ENCODE measurements at regions not wholly inside any gene's neighbourhood (a gene's known extent, or its start where the extent isn't known, plus 50 kb on each side); places are given as distances from the start of the nearest gene placed in this dataset.

GRCh38 chr5:85602843-85603242, 1014.9 kb upstream of the COX7C start:
- H3K4me2 ChIP-seq (ENCODE audit: insufficient read depth, low read length, poor library complexity, severe bottlenecking) = no peak overlapping the region
- H3K23ac ChIP-seq (ENCODE audit: low read depth, low read length, poor library complexity) = no peak overlapping the region
- H2AK5ac ChIP-seq (ENCODE audit: low read depth, low read length) = no peak overlapping the region
- H3K79me1 ChIP-seq (ENCODE audit: low read depth, low read length) = no peaks in the 10 kb centered on the region
- no peak overlapping the region for H3K14ac ChIP-seq (ENCODE audit: low read length)
- no peak overlapping the region for H3K18ac ChIP-seq (ENCODE audit: low read length)
- no peak overlapping the region for H3K4ac ChIP-seq (ENCODE audit: low read length)
- no peak overlapping the region for H2BK5ac ChIP-seq (ENCODE audit: low read length)
- no peaks in the 10 kb centered on the region for H3K4me1 ChIP-seq (ENCODE audit: control insufficient read depth in 2 of 2, insufficient read depth in 1 of 2, low read depth in 1 of 2, low read length in 2 of 2)
- H3K9me3 ChIP-seq (replicated peaks in 1 of 2; ENCODE audit: control insufficient read depth in 2 of 2, insufficient read depth in 1 of 2, low read depth in 1 of 2, low read length in 2 of 2) = no peaks in the 10 kb centered on the region
- DNase-seq (ENCODE audit: low spot score) = no peak
- no peak overlapping the region for H2AFZ ChIP-seq (ENCODE audit: low read length)
- no peak overlapping the region for H2BK15ac ChIP-seq (ENCODE audit: low read length)
- H4K91ac ChIP-seq (ENCODE audit: low read depth, low read length, poor library complexity) = no peak overlapping the region
- no peak overlapping the region for H3K27ac ChIP-seq (replicated peaks; ENCODE audit: low read length)
- no peaks in the 10 kb centered on the region for H3K36me3 ChIP-seq (replicated peaks in 1 of 2; ENCODE audit: control insufficient read depth in 2 of 2, insufficient read depth in 2 of 2, low read length in 2 of 2)
- no peak overlapping the region for H2BK120ac ChIP-seq (ENCODE audit: low read depth, low read length)
- no peak overlapping the region for H3K4me3 ChIP-seq (ENCODE audit: low read length in 2 of 2)
- H4K8ac ChIP-seq (ENCODE audit: low read depth, low read length) = no peak overlapping the region
- H3K9ac ChIP-seq (ENCODE audit: low read depth, low read length, poor library complexity) = no peak overlapping the region
- no peak overlapping the region for H2BK12ac ChIP-seq (ENCODE audit: low read length)
- H3K27me3 ChIP-seq (ENCODE audit: control insufficient read depth in 3 of 3, insufficient read depth in 3 of 3, low read depth in 1 of 3, low read length in 3 of 3) = no peaks in the 10 kb centered on the region
- 100% methylated on average over 1 of the region's 1 CpG; no CpG with 5 or more reads in 1 of the 2 donors for WGBS, 2 donors (ENCODE audit: extremely low coverage in 2 of 2, insufficient read length in 2 of 2, insufficient replicate concordance in 1 of 2)

DNA sequence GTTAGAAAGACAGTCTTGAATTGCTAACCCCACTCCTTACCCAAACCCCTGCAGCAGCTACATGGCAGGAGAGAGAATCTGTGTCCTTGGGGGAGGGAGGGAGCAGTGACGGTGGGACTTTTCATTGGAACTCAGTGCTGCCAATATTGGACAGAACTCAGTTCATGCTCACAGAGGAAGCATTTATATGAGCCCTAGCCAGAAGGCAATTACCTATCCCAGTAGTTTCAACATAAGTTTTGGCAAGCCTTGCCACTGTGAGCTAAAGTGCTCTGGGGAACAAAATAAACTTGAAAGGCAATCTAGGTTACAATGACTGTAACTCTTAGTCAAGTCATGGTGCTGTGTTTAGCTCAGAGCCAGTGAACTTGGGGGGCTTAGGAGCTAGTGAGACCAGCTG, 1013.4 kb upstream of the COX7C start:
- no peak overlapping the region for H3K18ac ChIP-seq (ENCODE audit: low read length)

DNA sequence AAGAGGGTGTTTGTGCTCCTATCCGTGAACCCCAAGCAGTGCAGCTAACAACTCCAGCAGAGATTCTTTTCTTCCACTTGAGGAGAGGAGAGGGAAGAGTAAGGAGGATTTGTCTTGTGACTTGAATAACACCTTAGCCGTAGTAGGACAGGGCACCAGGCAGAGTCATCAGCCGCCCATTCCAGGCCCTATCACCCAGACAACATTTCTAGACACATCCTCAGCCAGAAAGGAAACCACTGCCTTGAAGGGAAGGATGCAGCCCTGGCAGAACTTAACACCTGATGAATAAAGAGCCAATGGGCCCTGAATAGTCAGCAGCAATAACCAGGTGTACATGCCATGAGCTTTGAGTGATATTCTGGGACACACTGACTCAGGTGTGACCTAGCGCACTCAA, 1013.0 kb upstream of the COX7C start:
- Histone ChIP-seq H2AFZ (ENCODE audit: low read length) (no peak overlapping the region), H3K9ac (ENCODE audit: low read depth, low read length, poor library complexity) (no peak overlapping the region), H2BK5ac (ENCODE audit: low read length) (no peak overlapping the region), H2BK120ac (ENCODE audit: low read depth, low read length) (no peak overlapping the region), H2BK15ac (ENCODE audit: low read length) (no peak overlapping the region), H3K27ac (replicated peaks; ENCODE audit: low read length) (no peak overlapping the region), H3K36me3 (replicated peaks in 1 of 2; ENCODE audit: control insufficient read depth in 2 of 2, insufficient read depth in 2 of 2, low read length in 2 of 2) (no peaks in the 10 kb centered on the region), H3K23ac (ENCODE audit: low read depth, low read length, poor library complexity) (no peak overlapping the region), H3K27me3 (ENCODE audit: control insufficient read depth in 3 of 3, insufficient read depth in 3 of 3, low read depth in 1 of 3, low read length in 3 of 3) (no peaks in the 10 kb centered on the region), H4K8ac (ENCODE audit: low read depth, low read length) (no peak overlapping the region), H3K79me1 (ENCODE audit: low read depth, low read length) (no peaks in the 10 kb centered on the region), H3K9me3 (replicated peaks in 1 of 2; ENCODE audit: control insufficient read depth in 2 of 2, insufficient read depth in 1 of 2, low read depth in 1 of 2, low read length in 2 of 2) (no peaks in the 10 kb centered on the region), H2AK5ac (ENCODE audit: low read depth, low read length) (no peak overlapping the region), H2BK12ac (ENCODE audit: low read length) (no peak overlapping the region), H3K4me1 (ENCODE audit: control insufficient read depth in 2 of 2, insufficient read depth in 1 of 2, low read depth in 1 of 2, low read length in 2 of 2) (no peaks in the 10 kb centered on the region), H4K91ac (ENCODE audit: low read depth, low read length, poor library complexity) (no peak overlapping the region), H3K18ac (ENCODE audit: low read length) (no peak overlapping the region), H3K14ac (ENCODE audit: low read length) (no peak overlapping the region), H3K4me2 (ENCODE audit: insufficient read depth, low read length, poor library complexity, severe bottlenecking) (no peak overlapping the region), H3K4me3 (ENCODE audit: low read length in 2 of 2) (no peak overlapping the region), H3K4ac (ENCODE audit: low read length) (no peak overlapping the region)
- no peak for DNase-seq (ENCODE audit: low spot score)
- no CpG with 5 or more reads among the region's 4 CpGs for whole genome bisulfite sequencing, 2 donors (ENCODE audit: extremely low coverage in 2 of 2, insufficient read length in 2 of 2, insufficient replicate concordance in 1 of 2)

More for the DNA sequence above, 1013.4 kb upstream of the COX7C start:
- no peaks in the 10 kb centered on the region for H3K36me3 ChIP-seq (replicated peaks in 1 of 2; ENCODE audit: control insufficient read depth in 2 of 2, insufficient read depth in 2 of 2, low read length in 2 of 2)
- H3K14ac ChIP-seq (ENCODE audit: low read length) = no peak overlapping the region
- no peak overlapping the region for H3K23ac ChIP-seq (ENCODE audit: low read depth, low read length, poor library complexity)
- H3K4me3 ChIP-seq (ENCODE audit: low read length in 2 of 2) = no peak overlapping the region
- H3K9me3 ChIP-seq (replicated peaks in 1 of 2; ENCODE audit: control insufficient read depth in 2 of 2, insufficient read depth in 1 of 2, low read depth in 1 of 2, low read length in 2 of 2) = no peaks in the 10 kb centered on the region
- no peak overlapping the region for H3K4ac ChIP-seq (ENCODE audit: low read length)
- no peak for DNase-seq (ENCODE audit: low spot score)
- no peaks in the 10 kb centered on the region for H3K27me3 ChIP-seq (ENCODE audit: control insufficient read depth in 3 of 3, insufficient read depth in 3 of 3, low read depth in 1 of 3, low read length in 3 of 3)
- no peak overlapping the region for H3K9ac ChIP-seq (ENCODE audit: low read depth, low read length, poor library complexity)
- no peak overlapping the region for H2BK120ac ChIP-seq (ENCODE audit: low read depth, low read length)
- H4K91ac ChIP-seq (ENCODE audit: low read depth, low read length, poor library complexity) = no peak overlapping the region
- no peak overlapping the region for H2BK5ac ChIP-seq (ENCODE audit: low read length)
- H2AFZ ChIP-seq (ENCODE audit: low read length) = no peak overlapping the region
- H4K8ac ChIP-seq (ENCODE audit: low read depth, low read length) = no peak overlapping the region
- no peak overlapping the region for H3K4me2 ChIP-seq (ENCODE audit: insufficient read depth, low read length, poor library complexity, severe bottlenecking)
- no peak overlapping the region for H2BK15ac ChIP-seq (ENCODE audit: low read length)
- no peak overlapping the region for H3K27ac ChIP-seq (replicated peaks; ENCODE audit: low read length)
- no peaks in the 10 kb centered on the region for H3K4me1 ChIP-seq (ENCODE audit: control insufficient read depth in 2 of 2, insufficient read depth in 1 of 2, low read depth in 1 of 2, low read length in 2 of 2)
- H2BK12ac ChIP-seq (ENCODE audit: low read length) = no peak overlapping the region
- no peaks in the 10 kb centered on the region for H3K79me1 ChIP-seq (ENCODE audit: low read depth, low read length)
- WGBS, 2 donors (ENCODE audit: extremely low coverage in 2 of 2, insufficient read length in 2 of 2, insufficient replicate concordance in 1 of 2) = no CpG with 5 or more reads among the region's 1 CpG
- H2AK5ac ChIP-seq (ENCODE audit: low read depth, low read length) = no peak overlapping the region

GRCh38 chr5:85605381-85605780, 1012.4 kb upstream of the COX7C start:
- H3K79me1 ChIP-seq (ENCODE audit: low read depth, low read length) = no peaks in the 10 kb centered on the region
- H3K4me1 ChIP-seq (ENCODE audit: control insufficient read depth in 2 of 2, insufficient read depth in 1 of 2, low read depth in 1 of 2, low read length in 2 of 2) = no peaks in the 10 kb centered on the region
- H2AK5ac ChIP-seq (ENCODE audit: low read depth, low read length) = no peak overlapping the region
- no peak overlapping the region for H3K4me3 ChIP-seq (ENCODE audit: low read length in 2 of 2)
- no peak overlapping the region for H3K9ac ChIP-seq (ENCODE audit: low read depth, low read length, poor library complexity)
- H2BK5ac ChIP-seq (ENCODE audit: low read length) = no peak overlapping the region
- no peaks in the 10 kb centered on the region for H3K9me3 ChIP-seq (replicated peaks in 1 of 2; ENCODE audit: control insufficient read depth in 2 of 2, insufficient read depth in 1 of 2, low read depth in 1 of 2, low read length in 2 of 2)
- no peak overlapping the region for H2BK120ac ChIP-seq (ENCODE audit: low read depth, low read length)
- H2AFZ ChIP-seq (ENCODE audit: low read length) = no peak overlapping the region
- H2BK15ac ChIP-seq (ENCODE audit: low read length) = no peak overlapping the region
- H3K27me3 ChIP-seq (ENCODE audit: control insufficient read depth in 3 of 3, insufficient read depth in 3 of 3, low read depth in 1 of 3, low read length in 3 of 3) = no peaks in the 10 kb centered on the region
- no peak overlapping the region for H3K4ac ChIP-seq (ENCODE audit: low read length)
- H3K18ac ChIP-seq (ENCODE audit: low read length) = no peak overlapping the region
- H3K27ac ChIP-seq (replicated peaks; ENCODE audit: low read length) = no peak overlapping the region
- H3K36me3 ChIP-seq (replicated peaks in 1 of 2; ENCODE audit: control insufficient read depth in 2 of 2, insufficient read depth in 2 of 2, low read length in 2 of 2) = no peaks in the 10 kb centered on the region
- no peak for DNase-seq (ENCODE audit: low spot score)
- no peak overlapping the region for H3K14ac ChIP-seq (ENCODE audit: low read length)
- no peak overlapping the region for H4K91ac ChIP-seq (ENCODE audit: low read depth, low read length, poor library complexity)
- no peak overlapping the region for H3K4me2 ChIP-seq (ENCODE audit: insufficient read depth, low read length, poor library complexity, severe bottlenecking)
- no peak overlapping the region for H3K23ac ChIP-seq (ENCODE audit: low read depth, low read length, poor library complexity)
- H2BK12ac ChIP-seq (ENCODE audit: low read length) = no peak overlapping the region
- no peak overlapping the region for H4K8ac ChIP-seq (ENCODE audit: low read depth, low read length)

All from neuronal stem cell (in vitro differentiated cells).